ENCODE measurements at regions not wholly inside any gene's neighbourhood (a gene's known extent, or its start where the extent isn't known, plus 50 kb on each side); places are given as distances from the start of the nearest gene placed in this dataset.

DNA sequence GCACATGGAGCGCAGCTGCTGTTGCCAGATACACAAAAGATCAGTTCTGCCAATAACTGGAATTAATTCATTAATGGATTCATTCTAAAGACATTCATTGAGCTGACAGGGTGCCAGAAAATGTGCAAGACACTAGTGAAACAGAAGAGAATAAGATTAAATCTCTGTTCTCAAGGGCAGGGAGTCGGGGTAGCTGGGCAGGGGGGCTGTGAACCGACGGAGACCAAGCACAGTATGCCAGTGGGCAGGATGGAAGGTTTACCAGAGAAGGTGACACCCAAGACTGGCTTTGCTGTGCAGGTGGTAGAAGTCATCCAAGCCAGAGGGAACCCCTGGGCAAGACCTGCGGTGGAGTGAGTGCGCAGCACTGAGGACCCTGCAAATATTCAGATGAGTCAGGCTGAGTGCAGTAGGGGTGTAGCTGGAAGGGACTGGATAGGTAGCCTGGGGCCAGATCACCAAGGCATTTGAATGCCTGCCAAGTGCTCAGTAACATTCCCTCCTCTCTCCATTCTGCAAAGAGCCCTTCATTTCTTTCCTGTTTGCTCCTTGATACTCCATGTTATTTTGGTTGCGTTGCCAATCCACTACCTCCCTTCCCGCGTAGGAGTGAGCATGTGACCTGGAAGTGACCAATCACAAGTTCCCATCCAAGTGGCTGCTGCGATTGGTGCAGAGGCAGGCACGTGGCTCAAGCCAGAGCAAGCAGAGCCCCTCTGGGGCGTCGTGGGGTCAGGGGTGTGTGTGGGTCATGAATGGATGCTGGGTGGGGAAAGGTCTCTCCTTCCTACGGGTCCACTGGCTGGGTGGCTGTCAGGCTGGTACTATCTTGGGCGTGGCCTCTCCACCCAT, 413.1 kb downstream of the PTPRU start:
- TF ChIP-seq POLR2A (IDR thresholded peaks at IDR 0.05; ENCODE audit: low read length): no peak
- no peak for TF ChIP-seq GATA1 (IDR thresholded peaks at IDR 0.05; ENCODE audit: low read depth, low read length)

Data from erythroblast (primary cell).